K562 (cell line): ENCODE measurements at regions not wholly inside any gene's neighbourhood (a gene's known extent, or its start where the extent isn't known, plus 50 kb on each side); places are given as distances from the start of the nearest gene placed in this dataset.

Source experiments
- ATAC-seq: fragments of 200-7000 bp; cut with Tn5 transposase; 3 replicates; pipeline ENCODE4 v1.9.1; 2020; ENCODE audit warnings: moderate library complexity
- BruUV-seq: library from RNA; stranded (reverse); fragments of 400-500 nt; replicated peaks from 2 replicates; lab custom pipeline; 2021; lab: Mats Ljungman, UMichigan
- CTCF ChIA-PET: fragments of 300-600 bp; formaldehyde crosslinking; extraction: SDS; loops from one replicate; lab custom pipeline; 2021; ENCODE audit warnings: low intra/inter-chr PET ratio; lab: Yijun Ruan, JAX
- POLR2A ChIA-PET: fragments of 300-600, 350-650 bp; sonication (Branson Sonifier 250); formaldehyde crosslinking; extraction: SDS; loops from one replicate; lab custom pipeline; 2021; ENCODE audit warnings: antibody characterized with exemption, inconsistent platforms; lab: Yijun Ruan, JAX
- DNase-seq, 4 experiments: peaks; one replicate each; pipeline versions ENCODE4 v3.0.0 to v3.0.0-alpha.2; 2011 to 2018; ENCODE audit warnings: low spot score in 3 of 4, mixed read lengths in 3 of 4; ENCODE audit errors: extremely low read depth in 1 of 4
- FAIRE-seq: peaks from 2 replicates; lab custom pipeline; 2011; peaks lifted over from hg19 to GRCh38; lab: Jason Lieb, UNC
- H2AFZ ChIP-seq: 2 replicates; pipeline ENCODE4 v1.6.0; 2011; ENCODE audit warnings: low read depth, low read length, control low read depth, inconsistent platforms
- H3K27ac ChIP-seq: fragments of 200-600 bp; 3 replicates; pipeline ENCODE4 v1.8.0; 2011; ENCODE audit warnings: low read depth, mild to moderate bottlenecking, control low read depth, inconsistent platforms, low read length, moderate library complexity, mixed read lengths; ENCODE audit errors: extremely low read depth
- H3K27me3 ChIP-seq, 2 experiments: fragments of 300-600 bp in 1 of 2; 2 replicates in 1 of 2; 3 replicates in 1 of 2; pipeline versions ENCODE4 v1.6.0 to v1.8.0; 2011; ENCODE audit warnings: inconsistent platforms in 2 of 2, low read length in 2 of 2, mild to moderate bottlenecking in 1 of 2, mixed read lengths in 1 of 2, moderate library complexity in 1 of 2; ENCODE audit not compliant: control insufficient read depth in 2 of 2, insufficient read depth in 2 of 2
- H3K36me3 ChIP-seq: fragments of 300-600 bp; 3 replicates; pipeline ENCODE4 v1.8.0; 2011; ENCODE audit warnings: mild to moderate bottlenecking, low read length, inconsistent platforms; ENCODE audit not compliant: control insufficient read depth, insufficient read depth
- H3K4me1 ChIP-seq, 2 experiments: fragments of 200-600 bp in 1 of 2; replicated peaks in 1 of 2; 2 replicates in 1 of 2; 3 replicates in 1 of 2; pipeline versions ENCODE4 v1.5.1 to v1.8.0; 2011; ENCODE audit warnings: inconsistent platforms in 2 of 2, low read length in 2 of 2, mild to moderate bottlenecking in 1 of 2, mixed read lengths in 1 of 2, moderate library complexity in 1 of 2; ENCODE audit not compliant: control insufficient read depth in 2 of 2, insufficient read depth in 2 of 2
- H3K4me2 ChIP-seq: 2 replicates; pipeline ENCODE4 v1.6.1; 2011; ENCODE audit warnings: low read length, control low read depth, inconsistent platforms, mixed read lengths; ENCODE audit not compliant: insufficient read depth
- H3K4me3 ChIP-seq: fragments of 200-600 bp; sonication (generic), shearing (Covaris generic); 2 replicates; pipeline ENCODE4 v1.5.1; 2016; ENCODE audit warnings: control low read depth, inconsistent platforms
- H3K79me2 ChIP-seq: fragments of 200-600 bp; 3 replicates; pipeline ENCODE4 v1.8.0; 2011; ENCODE audit warnings: low read length, inconsistent platforms; ENCODE audit not compliant: control insufficient read depth, insufficient read depth
- H3K9ac ChIP-seq, 2 experiments: 2 replicates each; pipeline versions ENCODE4 v1.6.0 to v1.6.1; 2011; ENCODE audit warnings: low read depth in 2 of 2, low read length in 2 of 2, control low read depth in 1 of 2, inconsistent platforms in 1 of 2, mild to moderate bottlenecking in 1 of 2, mixed read lengths in 1 of 2; ENCODE audit not compliant: insufficient read depth in 1 of 2
- H3K9me1 ChIP-seq: one replicate; pipeline ENCODE4 v1.6.0; 2011; ENCODE audit warnings: inconsistent platforms, mild to moderate bottlenecking, low read length, moderate library complexity; ENCODE audit not compliant: control insufficient read depth, insufficient read depth
- H3K9me3 ChIP-seq: replicated peaks from 2 replicates; pipeline ENCODE4 v1.5.1; 2011; ENCODE audit warnings: low read depth, low read length, inconsistent platforms; ENCODE audit not compliant: control insufficient read depth, insufficient read depth
- H4K20me1 ChIP-seq: replicated peaks from 2 replicates; pipeline ENCODE4 v1.6.1; 2011; ENCODE audit warnings: low read length, inconsistent platforms, mixed read lengths; ENCODE audit not compliant: control insufficient read depth, insufficient read depth
- NBN ChIP-seq: fragments of 450-650 bp; IDR thresholded peaks from 2 replicates; pipeline ENCODE4 v1.6.1; 2016; ENCODE audit warnings: low read depth, mild to moderate bottlenecking
- SETDB1 ChIP-seq: IDR thresholded peaks from one replicate; pipeline ENCODE4 v1.6.1; 2012; ENCODE audit warnings: low read length, control low read depth, inconsistent platforms
- SPI1 ChIP-seq: IDR thresholded peaks from 2 replicates; pipeline ENCODE4 v1.6.1; 2011; ENCODE audit warnings: low read depth, low read length, control low read depth, borderline replicate concordance
- WGBS: fragments of 100-300 bp; shearing (Covaris generic); methylation state at CpG from one replicate; pipeline ENCODE4 v1.1.6; 2016; ENCODE audit warnings: low coverage, mixed read lengths; ENCODE audit not compliant: insufficient coverage; ENCODE audit errors: missing lambda C conversion rate; 5-methylcytosine and 5-hydroxymethylcytosine counted together
- in situ Hi-C: fragments of 300-500 bp; cut with MboI; formaldehyde crosslinking; loops from 4 replicates; pipeline ENCODE4 v1.15.0; 2018; ENCODE audit warnings: inconsistent platforms, mixed read lengths
- intact Hi-C: fragments of 100-400 bp; cut with micrococcal nuclease; formaldehyde crosslinking; loops from 2 replicates; pipeline ENCODE4 v1.14.2; 2022
- TF ChIP-seq, protein P1 (sequence below): IDR thresholded peaks from 3 replicates; pipeline ENCODE4 v1.6.1; 2011; ENCODE audit warnings: borderline replicate concordance, mild to moderate bottlenecking; ENCODE audit not compliant: insufficient read length, insufficient read depth
- TF ChIP-seq, protein P2 (sequence below): fragments of 450-650 bp; IDR thresholded peaks from 2 replicates; pipeline ENCODE4 v1.6.1; 2016; ENCODE audit warnings: mild to moderate bottlenecking, moderate library complexity
- TF ChIP-seq, protein P3 (sequence below): fragments of 250-450 bp; sonication (Bioruptor Pico); IDR thresholded peaks from 2 replicates; pipeline ENCODE4 v1.5.0; 2021; ENCODE audit warnings: mild to moderate bottlenecking, borderline replicate concordance

DNA sequence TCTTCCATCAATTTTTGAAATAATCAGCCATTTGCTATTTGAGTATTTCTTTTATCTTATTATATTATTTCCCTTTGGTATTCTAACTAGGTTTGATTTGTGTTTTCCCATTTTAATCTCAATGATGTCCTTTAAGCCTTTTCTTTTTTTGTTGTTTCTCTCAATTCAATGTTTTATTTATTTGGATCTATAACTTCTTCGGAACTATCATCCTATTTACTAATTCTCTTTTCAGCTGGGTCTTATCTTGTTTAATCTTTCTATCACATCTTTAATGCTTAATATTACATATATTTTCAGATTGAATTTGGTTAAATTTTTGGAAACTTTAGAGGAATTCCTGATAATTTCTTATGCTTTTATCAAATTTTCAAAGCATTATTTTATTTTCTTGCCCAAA is 448.3 kb downstream of the SOX11 start:
- no peak for FAIRE-seq
- no peak for ATAC-seq
- H3K4me2 ChIP-seq: no peak overlapping the region
- no peaks in the 10 kb centered on the region for H3K79me2 ChIP-seq
- 8% methylated on average over 1 of the region's 1 CpG for WGBS
- H3K9me3 ChIP-seq: no peaks in the 10 kb centered on the region
- intact Hi-C loops: no loop called here
- ChIA-PET CTCF (no interaction called here), POLR2A (no interaction called here)
- no peaks in the 10 kb centered on the region for H3K36me3 ChIP-seq
- H3K27me3 ChIP-seq: no peaks in the 10 kb centered on the region
- BruUV-seq: no TSS peak
- no peaks in the 10 kb centered on the region for H4K20me1 ChIP-seq
- no peak overlapping the region for H3K9ac ChIP-seq
- H3K4me3 ChIP-seq: no peak overlapping the region
- in situ Hi-C loops: no loop called here
- TF ChIP-seq, protein P1, sequence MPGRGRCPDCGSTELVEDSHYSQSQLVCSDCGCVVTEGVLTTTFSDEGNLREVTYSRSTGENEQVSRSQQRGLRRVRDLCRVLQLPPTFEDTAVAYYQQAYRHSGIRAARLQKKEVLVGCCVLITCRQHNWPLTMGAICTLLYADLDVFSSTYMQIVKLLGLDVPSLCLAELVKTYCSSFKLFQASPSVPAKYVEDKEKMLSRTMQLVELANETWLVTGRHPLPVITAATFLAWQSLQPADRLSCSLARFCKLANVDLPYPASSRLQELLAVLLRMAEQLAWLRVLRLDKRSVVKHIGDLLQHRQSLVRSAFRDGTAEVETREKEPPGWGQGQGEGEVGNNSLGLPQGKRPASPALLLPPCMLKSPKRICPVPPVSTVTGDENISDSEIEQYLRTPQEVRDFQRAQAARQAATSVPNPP: no peak
- TF ChIP-seq, protein P2, sequence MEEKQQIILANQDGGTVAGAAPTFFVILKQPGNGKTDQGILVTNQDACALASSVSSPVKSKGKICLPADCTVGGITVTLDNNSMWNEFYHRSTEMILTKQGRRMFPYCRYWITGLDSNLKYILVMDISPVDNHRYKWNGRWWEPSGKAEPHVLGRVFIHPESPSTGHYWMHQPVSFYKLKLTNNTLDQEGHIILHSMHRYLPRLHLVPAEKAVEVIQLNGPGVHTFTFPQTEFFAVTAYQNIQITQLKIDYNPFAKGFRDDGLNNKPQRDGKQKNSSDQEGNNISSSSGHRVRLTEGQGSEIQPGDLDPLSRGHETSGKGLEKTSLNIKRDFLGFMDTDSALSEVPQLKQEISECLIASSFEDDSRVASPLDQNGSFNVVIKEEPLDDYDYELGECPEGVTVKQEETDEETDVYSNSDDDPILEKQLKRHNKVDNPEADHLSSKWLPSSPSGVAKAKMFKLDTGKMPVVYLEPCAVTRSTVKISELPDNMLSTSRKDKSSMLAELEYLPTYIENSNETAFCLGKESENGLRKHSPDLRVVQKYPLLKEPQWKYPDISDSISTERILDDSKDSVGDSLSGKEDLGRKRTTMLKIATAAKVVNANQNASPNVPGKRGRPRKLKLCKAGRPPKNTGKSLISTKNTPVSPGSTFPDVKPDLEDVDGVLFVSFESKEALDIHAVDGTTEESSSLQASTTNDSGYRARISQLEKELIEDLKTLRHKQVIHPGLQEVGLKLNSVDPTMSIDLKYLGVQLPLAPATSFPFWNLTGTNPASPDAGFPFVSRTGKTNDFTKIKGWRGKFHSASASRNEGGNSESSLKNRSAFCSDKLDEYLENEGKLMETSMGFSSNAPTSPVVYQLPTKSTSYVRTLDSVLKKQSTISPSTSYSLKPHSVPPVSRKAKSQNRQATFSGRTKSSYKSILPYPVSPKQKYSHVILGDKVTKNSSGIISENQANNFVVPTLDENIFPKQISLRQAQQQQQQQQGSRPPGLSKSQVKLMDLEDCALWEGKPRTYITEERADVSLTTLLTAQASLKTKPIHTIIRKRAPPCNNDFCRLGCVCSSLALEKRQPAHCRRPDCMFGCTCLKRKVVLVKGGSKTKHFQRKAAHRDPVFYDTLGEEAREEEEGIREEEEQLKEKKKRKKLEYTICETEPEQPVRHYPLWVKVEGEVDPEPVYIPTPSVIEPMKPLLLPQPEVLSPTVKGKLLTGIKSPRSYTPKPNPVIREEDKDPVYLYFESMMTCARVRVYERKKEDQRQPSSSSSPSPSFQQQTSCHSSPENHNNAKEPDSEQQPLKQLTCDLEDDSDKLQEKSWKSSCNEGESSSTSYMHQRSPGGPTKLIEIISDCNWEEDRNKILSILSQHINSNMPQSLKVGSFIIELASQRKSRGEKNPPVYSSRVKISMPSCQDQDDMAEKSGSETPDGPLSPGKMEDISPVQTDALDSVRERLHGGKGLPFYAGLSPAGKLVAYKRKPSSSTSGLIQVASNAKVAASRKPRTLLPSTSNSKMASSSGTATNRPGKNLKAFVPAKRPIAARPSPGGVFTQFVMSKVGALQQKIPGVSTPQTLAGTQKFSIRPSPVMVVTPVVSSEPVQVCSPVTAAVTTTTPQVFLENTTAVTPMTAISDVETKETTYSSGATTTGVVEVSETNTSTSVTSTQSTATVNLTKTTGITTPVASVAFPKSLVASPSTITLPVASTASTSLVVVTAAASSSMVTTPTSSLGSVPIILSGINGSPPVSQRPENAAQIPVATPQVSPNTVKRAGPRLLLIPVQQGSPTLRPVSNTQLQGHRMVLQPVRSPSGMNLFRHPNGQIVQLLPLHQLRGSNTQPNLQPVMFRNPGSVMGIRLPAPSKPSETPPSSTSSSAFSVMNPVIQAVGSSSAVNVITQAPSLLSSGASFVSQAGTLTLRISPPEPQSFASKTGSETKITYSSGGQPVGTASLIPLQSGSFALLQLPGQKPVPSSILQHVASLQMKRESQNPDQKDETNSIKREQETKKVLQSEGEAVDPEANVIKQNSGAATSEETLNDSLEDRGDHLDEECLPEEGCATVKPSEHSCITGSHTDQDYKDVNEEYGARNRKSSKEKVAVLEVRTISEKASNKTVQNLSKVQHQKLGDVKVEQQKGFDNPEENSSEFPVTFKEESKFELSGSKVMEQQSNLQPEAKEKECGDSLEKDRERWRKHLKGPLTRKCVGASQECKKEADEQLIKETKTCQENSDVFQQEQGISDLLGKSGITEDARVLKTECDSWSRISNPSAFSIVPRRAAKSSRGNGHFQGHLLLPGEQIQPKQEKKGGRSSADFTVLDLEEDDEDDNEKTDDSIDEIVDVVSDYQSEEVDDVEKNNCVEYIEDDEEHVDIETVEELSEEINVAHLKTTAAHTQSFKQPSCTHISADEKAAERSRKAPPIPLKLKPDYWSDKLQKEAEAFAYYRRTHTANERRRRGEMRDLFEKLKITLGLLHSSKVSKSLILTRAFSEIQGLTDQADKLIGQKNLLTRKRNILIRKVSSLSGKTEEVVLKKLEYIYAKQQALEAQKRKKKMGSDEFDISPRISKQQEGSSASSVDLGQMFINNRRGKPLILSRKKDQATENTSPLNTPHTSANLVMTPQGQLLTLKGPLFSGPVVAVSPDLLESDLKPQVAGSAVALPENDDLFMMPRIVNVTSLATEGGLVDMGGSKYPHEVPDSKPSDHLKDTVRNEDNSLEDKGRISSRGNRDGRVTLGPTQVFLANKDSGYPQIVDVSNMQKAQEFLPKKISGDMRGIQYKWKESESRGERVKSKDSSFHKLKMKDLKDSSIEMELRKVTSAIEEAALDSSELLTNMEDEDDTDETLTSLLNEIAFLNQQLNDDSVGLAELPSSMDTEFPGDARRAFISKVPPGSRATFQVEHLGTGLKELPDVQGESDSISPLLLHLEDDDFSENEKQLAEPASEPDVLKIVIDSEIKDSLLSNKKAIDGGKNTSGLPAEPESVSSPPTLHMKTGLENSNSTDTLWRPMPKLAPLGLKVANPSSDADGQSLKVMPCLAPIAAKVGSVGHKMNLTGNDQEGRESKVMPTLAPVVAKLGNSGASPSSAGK: no peak
- no peak for TF ChIP-seq SETDB1
- TF ChIP-seq NBN: no peak
- TF ChIP-seq SPI1: no peak
- TF ChIP-seq, protein P3, sequence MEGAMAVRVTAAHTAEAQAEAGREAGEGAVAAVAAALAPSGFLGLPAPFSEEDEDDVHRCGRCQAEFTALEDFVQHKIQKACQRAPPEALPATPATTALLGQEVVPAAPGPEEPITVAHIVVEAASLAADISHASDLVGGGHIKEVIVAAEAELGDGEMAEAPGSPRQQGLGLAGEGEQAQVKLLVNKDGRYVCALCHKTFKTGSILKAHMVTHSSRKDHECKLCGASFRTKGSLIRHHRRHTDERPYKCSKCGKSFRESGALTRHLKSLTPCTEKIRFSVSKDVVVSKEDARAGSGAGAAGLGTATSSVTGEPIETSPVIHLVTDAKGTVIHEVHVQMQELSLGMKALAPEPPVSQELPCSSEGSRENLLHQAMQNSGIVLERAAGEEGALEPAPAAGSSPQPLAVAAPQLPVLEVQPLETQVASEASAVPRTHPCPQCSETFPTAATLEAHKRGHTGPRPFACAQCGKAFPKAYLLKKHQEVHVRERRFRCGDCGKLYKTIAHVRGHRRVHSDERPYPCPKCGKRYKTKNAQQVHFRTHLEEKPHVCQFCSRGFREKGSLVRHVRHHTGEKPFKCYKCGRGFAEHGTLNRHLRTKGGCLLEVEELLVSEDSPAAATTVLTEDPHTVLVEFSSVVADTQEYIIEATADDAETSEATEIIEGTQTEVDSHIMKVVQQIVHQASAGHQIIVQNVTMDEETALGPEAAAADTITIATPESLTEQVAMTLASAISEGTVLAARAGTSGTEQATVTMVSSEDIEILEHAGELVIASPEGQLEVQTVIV (CRISPR knock-in tag): no peak
- no peak overlapping the region for H2AFZ ChIP-seq
- DNase-seq: no peak
- H3K27ac ChIP-seq: no peak overlapping the region
- H3K4me1 ChIP-seq: no peaks in the 10 kb centered on the region
- H3K9me1 ChIP-seq: no peaks in the 10 kb centered on the region
